ENCODE measurements at regions not wholly inside any gene's neighbourhood (a gene's known extent, or its start where the extent isn't known, plus 50 kb on each side); places are given as distances from the start of the nearest gene placed in this dataset.

DNA sequence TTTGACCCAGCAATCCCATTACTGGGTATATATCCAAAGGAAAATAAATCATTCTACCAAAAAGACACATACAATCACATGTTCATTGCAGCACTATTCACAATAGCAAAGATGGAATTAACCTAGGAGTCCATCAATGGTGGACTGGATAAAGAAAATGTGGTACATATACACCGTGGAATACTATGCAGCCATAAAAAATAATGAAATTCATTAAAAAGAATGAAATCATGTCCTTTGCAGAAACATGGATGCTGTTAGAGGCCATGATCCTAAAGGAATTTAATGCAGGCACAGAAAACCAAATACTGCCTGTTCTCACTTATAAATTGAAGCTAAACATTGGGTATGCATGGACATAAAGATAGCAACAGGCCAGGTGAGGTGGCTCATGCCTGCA, 61.9 kb upstream of the BMP6 start:
- DNase-seq = no peak

GRCh38 chr6:7668936-7669335, 57.0 kb upstream of the BMP6 start:
- no peak for DNase-seq

GRCh38 chr6:7669742-7670141, 56.2 kb upstream of the BMP6 start:
- DNase-seq = no peak

- DNase-seq = no peak
Measured at GRCh38 chr6:7671076-7671475, 54.8 kb upstream of the BMP6 start.

DNA sequence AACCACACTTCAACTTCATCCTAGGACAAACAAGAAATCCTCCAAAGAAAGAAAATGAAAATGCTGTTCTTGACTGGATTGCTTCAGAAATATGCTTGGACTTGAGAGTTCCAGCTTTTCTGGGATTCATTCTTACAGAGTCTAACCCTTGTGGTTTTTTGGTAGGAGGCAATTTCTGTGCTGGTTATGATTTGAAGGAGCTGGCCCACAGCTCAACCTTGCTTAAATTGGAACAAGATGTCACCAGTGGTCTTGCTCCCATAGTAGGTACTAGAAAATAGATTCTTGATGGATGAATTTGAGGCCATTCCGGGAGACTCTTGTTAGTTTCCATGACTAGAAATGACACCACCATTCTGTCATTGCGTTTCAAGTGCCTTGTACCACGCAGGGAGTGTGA, 54.3 kb upstream of the BMP6 start:
- DNase-seq = no peak

DNA sequence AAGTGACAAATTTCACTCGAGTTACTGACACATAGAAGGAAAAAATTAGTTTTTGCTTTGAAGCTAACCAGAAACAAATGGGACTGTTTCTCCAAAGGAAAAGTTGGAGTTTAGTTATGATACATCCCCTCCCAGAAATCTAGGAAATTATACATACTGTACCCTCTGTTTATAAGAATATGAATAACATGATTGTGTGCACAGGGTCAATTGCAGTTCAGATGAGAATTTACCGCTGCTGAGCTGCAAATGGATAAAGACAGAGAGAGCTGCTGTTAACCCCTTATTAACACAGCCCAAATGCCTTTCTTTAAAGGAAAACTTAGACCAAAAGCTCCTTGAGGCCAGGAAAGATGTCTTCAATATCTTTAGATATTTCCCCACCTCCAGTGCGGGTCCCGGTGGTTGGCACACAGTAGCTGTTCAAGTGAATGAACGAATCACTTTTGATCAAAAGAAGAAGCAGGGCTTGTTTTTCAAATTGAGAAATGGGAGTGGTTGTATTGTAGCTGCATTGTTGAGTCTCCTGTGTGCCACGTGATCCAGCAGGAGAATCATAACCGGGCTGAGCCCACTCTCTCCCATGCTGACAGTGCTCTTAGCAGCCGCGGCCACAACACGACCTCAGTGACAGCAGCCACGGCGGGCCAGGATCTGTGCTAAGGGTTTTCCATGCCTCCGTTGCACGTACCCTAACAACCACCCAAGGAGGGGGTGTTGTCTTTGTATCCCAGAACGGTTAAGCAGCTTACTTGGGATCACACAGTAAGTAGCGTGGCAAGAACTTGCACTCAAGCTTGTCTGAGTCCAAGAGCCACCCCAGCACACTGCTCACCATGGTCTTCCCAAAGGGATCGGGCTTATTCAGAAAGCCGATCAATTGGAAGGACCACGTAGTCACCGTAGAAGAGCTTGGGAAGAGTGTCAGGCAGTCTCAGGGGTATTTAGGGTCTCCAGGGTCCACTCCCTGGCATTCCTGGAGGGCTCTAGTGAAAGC, 53.5 kb upstream of the BMP6 start:
- no peak for DNase-seq

DNA sequence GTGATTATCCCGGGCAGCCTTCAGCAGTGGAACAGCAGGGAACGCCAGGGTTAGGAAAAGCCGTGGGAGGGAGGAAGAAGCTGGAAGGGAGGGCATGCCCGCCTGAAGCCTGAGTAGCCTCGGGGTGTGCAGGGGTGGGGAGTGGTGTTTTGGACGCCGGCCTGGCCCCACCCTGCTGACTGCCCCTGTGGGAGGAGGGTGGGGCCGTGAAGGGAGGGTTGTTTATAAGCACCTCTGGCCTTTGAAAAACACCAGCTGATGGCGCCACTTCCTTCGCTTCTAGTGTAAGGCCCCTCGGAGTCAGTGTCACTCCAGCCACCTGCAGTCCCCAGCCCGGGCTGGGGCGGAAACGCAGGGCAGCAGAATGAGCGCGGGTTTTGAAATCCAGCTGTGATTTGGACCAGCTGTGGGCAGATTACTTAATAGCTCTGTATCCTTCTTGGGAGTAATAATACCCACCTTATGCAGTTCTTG, 52.8 kb upstream of the BMP6 start:
- no peak for DNase-seq

GRCh38 chr6:7674291-7674690, 51.6 kb upstream of the BMP6 start:
- DNase-seq = peak; percentile 97

DNA sequence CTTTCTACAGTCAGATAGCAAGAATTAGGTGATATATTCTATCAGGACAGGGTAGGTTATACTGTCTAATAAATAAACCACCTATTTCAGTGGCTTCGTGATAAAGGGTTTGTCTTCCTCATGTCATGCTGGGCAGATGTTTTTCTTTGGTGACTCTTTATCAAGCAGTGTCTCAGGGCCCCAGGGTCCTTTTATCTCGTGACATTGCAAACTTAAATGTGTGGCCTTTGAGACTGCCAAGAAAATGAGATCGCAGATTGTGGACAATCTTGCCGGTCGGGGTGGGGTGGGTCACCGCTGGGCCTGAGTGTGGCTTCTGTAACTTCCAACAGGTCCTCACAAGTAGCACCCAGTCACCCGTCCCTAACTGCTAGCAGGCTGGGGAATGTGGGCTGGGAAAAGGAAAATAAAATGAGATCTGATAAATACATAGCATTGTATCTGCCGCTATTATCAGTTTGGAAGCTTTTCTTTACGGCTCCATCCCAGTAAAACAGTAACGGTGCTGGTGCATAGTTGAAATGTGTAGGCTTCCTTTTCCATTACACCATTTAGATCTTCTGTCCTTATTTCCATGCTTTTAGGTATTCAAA, 50.5 kb upstream of the BMP6 start:
- DNase-seq = no peak

Data from NCI-H2029 treated with DMSO at 0.1 percent for 48 hours (cell line).